HepG2 (cell line): ENCODE measurements at regions not wholly inside any gene's neighbourhood (a gene's known extent, or its start where the extent isn't known, plus 50 kb on each side); places are given as distances from the start of the nearest gene placed in this dataset.

Experiments used
- ATAC-seq: fragments of 200-7000 bp; cut with Tn5 transposase; 3 replicates; pipeline ENCODE4 v1.9.1; 2020; ENCODE audit warnings: mild to moderate bottlenecking, moderate library complexity
- BruUV-seq: library from RNA; stranded (reverse); fragments of 400-500 nt; replicated peaks from 2 replicates; lab custom pipeline; 2021; lab: Mats Ljungman, UMichigan
- CTCF ChIA-PET: fragments of 300-600 bp; formaldehyde crosslinking; extraction: SDS; loops from one replicate; lab custom pipeline; 2021; ENCODE audit warnings: low total read pairs, inconsistent platforms, low intra/inter-chr PET ratio; lab: Yijun Ruan, JAX
- POLR2A ChIA-PET: fragments of 350-600 bp; sonication (Branson Sonifier 250); formaldehyde crosslinking; loops from one replicate; lab custom pipeline; 2020; ENCODE audit warnings: antibody characterized with exemption, inconsistent platforms; lab: Yijun Ruan, JAX
- DNase-seq: peaks from one replicate; pipeline ENCODE4 v3.0.0-alpha.2; 2015; ENCODE audit warnings: low spot score
- FAIRE-seq: peaks from 3 replicates; lab custom pipeline; 2011; peaks lifted over from hg19 to GRCh38; lab: Jason Lieb, UNC
- H2AFZ ChIP-seq: one replicate; pipeline ENCODE4 v1.6.1; 2011; ENCODE audit warnings: low read length, inconsistent platforms
- H3K27ac ChIP-seq: fragments of 300-600 bp; 3 replicates; pipeline ENCODE4 v1.8.0; 2011; ENCODE audit warnings: mixed run types, mild to moderate bottlenecking, mixed read lengths, low read length, inconsistent platforms; ENCODE audit not compliant: insufficient read depth; ENCODE audit errors: extremely low read length
- H3K27me3 ChIP-seq, 2 experiments: fragments of 200-600 bp in 1 of 2; 2 replicates in 1 of 2; 3 replicates in 1 of 2; pipeline versions ENCODE4 v1.6.0 to v1.8.0; 2011; ENCODE audit warnings: low read length in 2 of 2, mild to moderate bottlenecking in 2 of 2, moderate library complexity in 2 of 2, inconsistent platforms in 1 of 2; ENCODE audit not compliant: insufficient read depth in 2 of 2, control insufficient read depth in 1 of 2
- H3K36me3 ChIP-seq, 2 experiments: fragments of 200-600 bp in 1 of 2; replicated peaks in 1 of 2; 2 replicates in 1 of 2; 3 replicates in 1 of 2; pipeline versions ENCODE4 v1.5.1 to v1.8.0; 2011; ENCODE audit warnings: low read length in 2 of 2, inconsistent platforms in 1 of 2; ENCODE audit not compliant: insufficient read depth in 2 of 2, control insufficient read depth in 1 of 2
- H3K4me1 ChIP-seq: 2 replicates; pipeline ENCODE4 v1.5.1; 2012; ENCODE audit warnings: low read length, inconsistent platforms; ENCODE audit not compliant: insufficient read depth
- H3K4me2 ChIP-seq: 2 replicates; pipeline ENCODE4 v1.6.0; 2011; ENCODE audit warnings: low read depth, low read length, inconsistent platforms
- H3K4me3 ChIP-seq, 3 experiments: fragments of 200-600 bp in 1 of 3; sonication (generic), shearing (Covaris generic) in 1 of 3; replicated peaks in 1 of 3; 2 replicates each; pipeline ENCODE4 v1.5.1; 2011 to 2016; ENCODE audit warnings: low read length in 3 of 3, inconsistent platforms in 2 of 3, low read depth in 2 of 3, mild to moderate bottlenecking in 2 of 3, control low read depth in 1 of 3, mixed read lengths in 1 of 3; ENCODE audit not compliant: insufficient read depth in 1 of 3
- H3K79me2 ChIP-seq: one replicate; pipeline ENCODE4 v1.6.1; 2011; ENCODE audit warnings: low read length, inconsistent platforms; ENCODE audit not compliant: insufficient read depth
- H3K9ac ChIP-seq: 2 replicates; pipeline ENCODE4 v1.6.0; 2011; ENCODE audit warnings: mild to moderate bottlenecking, low read depth, low read length, inconsistent platforms; ENCODE audit not compliant: insufficient read depth
- H3K9me3 ChIP-seq: 2 replicates; pipeline ENCODE4 v1.5.1; 2012; ENCODE audit warnings: mild to moderate bottlenecking, low read length
- H4K20me1 ChIP-seq: 2 replicates; pipeline ENCODE4 v1.6.0; 2011; ENCODE audit warnings: inconsistent platforms, mild to moderate bottlenecking, low read length, moderate library complexity; ENCODE audit not compliant: insufficient read depth
- ARHGAP35 ChIP-seq: sonication (generic); formaldehyde crosslinking; IDR thresholded peaks from 2 replicates; pipeline ENCODE4 v1.9.0; 2022; ENCODE audit warnings: mild to moderate bottlenecking, inconsistent platforms, moderate library complexity, missing genetic modification reagents, borderline replicate concordance
- CCAR2 ChIP-seq: fragments of 200-400 bp; formaldehyde crosslinking; optimal IDR thresholded peaks from 2 replicates; pipeline ENCODE3; 2018; ENCODE audit warnings: low read depth, mild to moderate bottlenecking, low read length, moderate library complexity
- FOSL1 ChIP-seq: sonication (generic); formaldehyde crosslinking; IDR thresholded peaks from 2 replicates; pipeline ENCODE4 v1.9.0; 2021; ENCODE audit warnings: missing genetic modification reagents, borderline replicate concordance
- GABPB1 ChIP-seq: IDR thresholded peaks from 2 replicates; pipeline ENCODE4 v1.6.1; 2016; ENCODE audit warnings: mild to moderate bottlenecking, missing genetic modification reagents, moderate library complexity, missing compliant biosample characterization
- KLF16 ChIP-seq, 2 experiments: sonication (generic) in 1 of 2; formaldehyde crosslinking in 1 of 2; IDR thresholded peaks; 2 replicates each; pipeline versions ENCODE4 v1.6.1 to v1.8.0; 2016 to 2023; ENCODE audit warnings: missing genetic modification reagents in 2 of 2, missing compliant biosample characterization in 1 of 2
- MLLT10 ChIP-seq: sonication (generic); formaldehyde crosslinking; IDR thresholded peaks from 2 replicates; pipeline ENCODE4 v1.4.0; 2020; ENCODE audit warnings: missing genetic modification reagents
- MTA1 ChIP-seq: sonication (generic); formaldehyde crosslinking; IDR thresholded peaks from 2 replicates; pipeline ENCODE4 v1.4.0; 2020; ENCODE audit warnings: missing genetic modification reagents, mild to moderate bottlenecking, borderline replicate concordance
- SIX4 ChIP-seq: sonication (generic); formaldehyde crosslinking; IDR thresholded peaks from 2 replicates; pipeline ENCODE4 v1.4.0; 2020; ENCODE audit warnings: missing genetic modification reagents
- TP53 ChIP-seq: sonication (generic); formaldehyde crosslinking; conservative IDR thresholded peaks from 2 replicates; pipeline ENCODE4 v1.4.0; 2020; ENCODE audit warnings: missing genetic modification reagents
- ZHX1 ChIP-seq: sonication (generic); formaldehyde crosslinking; IDR thresholded peaks from 2 replicates; pipeline ENCODE4 v1.8.1; 2022; ENCODE audit warnings: low read depth, mild to moderate bottlenecking, missing genetic modification reagents
- ZNF510 ChIP-seq: sonication (generic); formaldehyde crosslinking; IDR thresholded peaks from 2 replicates; pipeline ENCODE4 v1.4.0; 2020; ENCODE audit warnings: low read depth, mild to moderate bottlenecking, missing genetic modification reagents
- ZNF512B ChIP-seq: sonication (generic); formaldehyde crosslinking; IDR thresholded peaks from 2 replicates; pipeline ENCODE4 v1.5.1; 2020; ENCODE audit warnings: missing genetic modification reagents, mild to moderate bottlenecking, borderline replicate concordance
- ZNF644 ChIP-seq: IDR thresholded peaks from 2 replicates; pipeline ENCODE4 v1.6.1; 2016; ENCODE audit warnings: low read depth
- WGBS: methylation state at CpG from one replicate; pipeline ENCODE4 v1.1.6; 2017; ENCODE audit warnings: low lambda C conversion rate; 5-methylcytosine and 5-hydroxymethylcytosine counted together
- in situ Hi-C: cut with HindIII; loops from 2 replicates; pipeline ENCODE4 v1.10.0; 2017; ENCODE audit warnings: low pct_unique_long_range_greater_than_20kb; ENCODE audit not compliant: extremely low pct_ligation_motif_present
- intact Hi-C: fragments of 100-400 bp; cut with micrococcal nuclease; formaldehyde crosslinking; loops from one replicate; pipeline ENCODE4 v1.10.0; 2022; ENCODE audit not compliant: unreplicated experiment
- TF ChIP-seq, protein P1 (sequence below): sonication (generic); formaldehyde crosslinking; IDR thresholded peaks from 2 replicates; pipeline ENCODE4 v1.5.0; 2020; ENCODE audit warnings: missing genetic modification reagents, mild to moderate bottlenecking, borderline replicate concordance
- TF ChIP-seq, protein P2 (sequence below): IDR thresholded peaks from 2 replicates; pipeline ENCODE4 v1.4.0; 2020; ENCODE audit warnings: mild to moderate bottlenecking, missing genetic modification reagents

- FAIRE-seq (no peak), DNase-seq (no peak), ATAC-seq (no peak)
- Histone ChIP-seq H3K79me2 (no peaks in the 10 kb centered on the region), H3K9me3 (no peaks in the 10 kb centered on the region), H3K4me2 (no peak overlapping the region), H2AFZ (no peak overlapping the region), H3K4me1 (no peaks in the 10 kb centered on the region), H3K36me3 (no peaks in the 10 kb centered on the region), H3K4me3 (no peak overlapping the region), H3K27ac (no peak overlapping the region), H4K20me1 (no peaks in the 10 kb centered on the region)
- CTCF ChIA-PET: no interaction called here
- BruUV-seq: no TSS peak
- in situ Hi-C loops: no loop called here
- WGBS: 0% methylated on average over 2 of the region's 2 CpGs
- intact Hi-C loops: no loop called here
- POLR2A ChIA-PET: no interaction called here
- no peak for TF ChIP-seq MLLT10 (CRISPR knock-in tag)
- TF ChIP-seq ZHX1 (CRISPR knock-in tag): no peak
- no peak for TF ChIP-seq FOSL1 (CRISPR knock-in tag)
- TF ChIP-seq ZNF644 (CRISPR knock-in tag): no peak
- TF ChIP-seq ARHGAP35 (CRISPR knock-in tag): no peak
- no peak for TF ChIP-seq SIX4 (CRISPR knock-in tag)
- TF ChIP-seq GABPB1 (CRISPR knock-in tag): no peak
- TF ChIP-seq, protein P1, sequence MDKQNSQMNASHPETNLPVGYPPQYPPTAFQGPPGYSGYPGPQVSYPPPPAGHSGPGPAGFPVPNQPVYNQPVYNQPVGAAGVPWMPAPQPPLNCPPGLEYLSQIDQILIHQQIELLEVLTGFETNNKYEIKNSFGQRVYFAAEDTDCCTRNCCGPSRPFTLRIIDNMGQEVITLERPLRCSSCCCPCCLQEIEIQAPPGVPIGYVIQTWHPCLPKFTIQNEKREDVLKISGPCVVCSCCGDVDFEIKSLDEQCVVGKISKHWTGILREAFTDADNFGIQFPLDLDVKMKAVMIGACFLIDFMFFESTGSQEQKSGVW (CRISPR knock-in tag): no peak
- TF ChIP-seq ZNF510: no peak
- TF ChIP-seq CCAR2: no peak
- TF ChIP-seq, protein P2, sequence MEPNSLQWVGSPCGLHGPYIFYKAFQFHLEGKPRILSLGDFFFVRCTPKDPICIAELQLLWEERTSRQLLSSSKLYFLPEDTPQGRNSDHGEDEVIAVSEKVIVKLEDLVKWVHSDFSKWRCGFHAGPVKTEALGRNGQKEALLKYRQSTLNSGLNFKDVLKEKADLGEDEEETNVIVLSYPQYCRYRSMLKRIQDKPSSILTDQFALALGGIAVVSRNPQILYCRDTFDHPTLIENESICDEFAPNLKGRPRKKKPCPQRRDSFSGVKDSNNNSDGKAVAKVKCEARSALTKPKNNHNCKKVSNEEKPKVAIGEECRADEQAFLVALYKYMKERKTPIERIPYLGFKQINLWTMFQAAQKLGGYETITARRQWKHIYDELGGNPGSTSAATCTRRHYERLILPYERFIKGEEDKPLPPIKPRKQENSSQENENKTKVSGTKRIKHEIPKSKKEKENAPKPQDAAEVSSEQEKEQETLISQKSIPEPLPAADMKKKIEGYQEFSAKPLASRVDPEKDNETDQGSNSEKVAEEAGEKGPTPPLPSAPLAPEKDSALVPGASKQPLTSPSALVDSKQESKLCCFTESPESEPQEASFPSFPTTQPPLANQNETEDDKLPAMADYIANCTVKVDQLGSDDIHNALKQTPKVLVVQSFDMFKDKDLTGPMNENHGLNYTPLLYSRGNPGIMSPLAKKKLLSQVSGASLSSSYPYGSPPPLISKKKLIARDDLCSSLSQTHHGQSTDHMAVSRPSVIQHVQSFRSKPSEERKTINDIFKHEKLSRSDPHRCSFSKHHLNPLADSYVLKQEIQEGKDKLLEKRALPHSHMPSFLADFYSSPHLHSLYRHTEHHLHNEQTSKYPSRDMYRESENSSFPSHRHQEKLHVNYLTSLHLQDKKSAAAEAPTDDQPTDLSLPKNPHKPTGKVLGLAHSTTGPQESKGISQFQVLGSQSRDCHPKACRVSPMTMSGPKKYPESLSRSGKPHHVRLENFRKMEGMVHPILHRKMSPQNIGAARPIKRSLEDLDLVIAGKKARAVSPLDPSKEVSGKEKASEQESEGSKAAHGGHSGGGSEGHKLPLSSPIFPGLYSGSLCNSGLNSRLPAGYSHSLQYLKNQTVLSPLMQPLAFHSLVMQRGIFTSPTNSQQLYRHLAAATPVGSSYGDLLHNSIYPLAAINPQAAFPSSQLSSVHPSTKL (CRISPR knock-in tag): no peak
- TF ChIP-seq KLF16 (CRISPR knock-in tag; IDR thresholded peaks at IDR 0.05): no peak
- no peak for TF ChIP-seq ZNF512B (CRISPR knock-in tag)
- no peak for TF ChIP-seq TP53 (CRISPR knock-in tag)
- no peak for TF ChIP-seq MTA1 (CRISPR knock-in tag)
- TF ChIP-seq, all 625 proteins: peak for 0
- Histone ChIP-seq H3K9ac (no peak overlapping the region), H3K27me3 (no peaks in the 10 kb centered on the region; a peak in 1 of 5 replicates)
Measured at GRCh38 chr3:64985072-64985471, 297.3 kb upstream of the ADAMTS9 start.
